ENCODE measurements at regions not wholly inside any gene's neighbourhood (a gene's known extent, or its start where the extent isn't known, plus 50 kb on each side); places are given as distances from the start of the nearest gene placed in this dataset.

DNA sequence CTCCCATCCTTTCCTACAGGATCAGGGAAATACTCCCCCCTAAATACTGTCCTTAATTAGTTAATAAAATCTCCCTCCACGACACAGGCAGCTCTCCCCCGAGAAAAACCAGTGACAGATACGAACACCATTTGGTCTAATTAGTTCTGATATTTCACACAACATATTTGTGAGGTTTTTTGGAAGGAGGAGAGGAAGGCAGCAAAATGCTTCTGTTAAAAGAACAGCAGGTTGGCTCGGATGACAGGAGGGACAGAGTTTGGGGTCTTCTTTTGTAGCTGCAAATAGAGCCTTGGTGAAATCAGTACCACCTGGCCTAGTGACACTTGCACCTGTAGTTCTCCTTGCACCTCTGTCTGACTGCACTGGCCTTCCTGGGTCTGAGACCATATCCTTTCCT, 507.0 kb downstream of the PLXNA4 start (continued):
- no peak for TF ChIP-seq ARID4B (CRISPR knock-in tag; IDR thresholded peaks at IDR 0.05; ENCODE audit: borderline replicate concordance)
- no peak for TF ChIP-seq RORB (CRISPR knock-in tag; IDR thresholded peaks at IDR 0.05)
- TF ChIP-seq MYBL2 (CRISPR knock-in tag; IDR thresholded peaks at IDR 0.05), result no peak
- TF ChIP-seq ZNF423 (CRISPR knock-in tag; IDR thresholded peaks at IDR 0.05), result no peak

DNA sequence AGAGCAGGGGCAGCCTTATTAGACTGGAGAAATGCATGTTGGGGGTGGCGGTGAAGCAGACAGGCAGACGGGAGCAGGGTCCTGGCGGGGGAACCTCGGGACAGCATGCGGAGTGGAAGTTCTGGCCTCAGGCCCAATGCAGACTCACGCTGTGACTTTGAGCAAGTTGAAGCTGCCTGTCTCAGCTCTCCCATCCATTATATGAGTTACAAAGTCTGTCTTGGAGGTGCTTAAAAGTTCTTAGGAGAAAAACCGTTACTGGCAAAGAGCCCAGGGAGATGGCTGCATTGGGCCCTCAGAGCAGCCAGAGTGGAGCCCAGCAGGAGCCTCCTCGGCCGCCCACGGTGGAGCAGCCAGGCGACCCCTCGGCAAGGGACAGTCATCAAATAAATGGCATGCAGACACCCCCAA, 509.5 kb downstream of the PLXNA4 start:
- Mint-ChIP-seq H3K27ac (no peak overlapping the region), H3K4me3 (no peak overlapping the region), H3K9me3 (no peaks in the 10 kb centered on the region), H3K27me3 (ENCODE audit: low read depth) (no peaks in the 10 kb centered on the region), H3K36me3 (no peaks in the 10 kb centered on the region), H3K4me1 (peaks cover 11% of the 10 kb centered on the region; the same call in 1 of the 2 replicates)
- TF ChIP-seq ZMAT4 (CRISPR knock-in tag; IDR thresholded peaks at IDR 0.05), result no peak
- TF ChIP-seq NFYB (CRISPR knock-in tag; conservative IDR thresholded peaks at IDR 0.05; ENCODE audit: low read depth), result no peak
- TF ChIP-seq ETV6 (CRISPR knock-in tag; IDR thresholded peaks at IDR 0.05), result no peak
- no peak for TF ChIP-seq EMX1 (CRISPR knock-in tag; IDR thresholded peaks at IDR 0.05)
- TF ChIP-seq HMGXB4 (CRISPR knock-in tag; IDR thresholded peaks at IDR 0.05), result no peak
- TF ChIP-seq MYBL2 (CRISPR knock-in tag; IDR thresholded peaks at IDR 0.05), result no peak
- TF ChIP-seq ATF1 (CRISPR knock-in tag; IDR thresholded peaks at IDR 0.05), result no peak
- no peak for TF ChIP-seq ZNF219 (CRISPR knock-in tag; IDR thresholded peaks at IDR 0.05; ENCODE audit: borderline replicate concordance)
- TF ChIP-seq ATF6 (CRISPR knock-in tag; IDR thresholded peaks at IDR 0.05), result no peak
- TF ChIP-seq, protein P1, sequence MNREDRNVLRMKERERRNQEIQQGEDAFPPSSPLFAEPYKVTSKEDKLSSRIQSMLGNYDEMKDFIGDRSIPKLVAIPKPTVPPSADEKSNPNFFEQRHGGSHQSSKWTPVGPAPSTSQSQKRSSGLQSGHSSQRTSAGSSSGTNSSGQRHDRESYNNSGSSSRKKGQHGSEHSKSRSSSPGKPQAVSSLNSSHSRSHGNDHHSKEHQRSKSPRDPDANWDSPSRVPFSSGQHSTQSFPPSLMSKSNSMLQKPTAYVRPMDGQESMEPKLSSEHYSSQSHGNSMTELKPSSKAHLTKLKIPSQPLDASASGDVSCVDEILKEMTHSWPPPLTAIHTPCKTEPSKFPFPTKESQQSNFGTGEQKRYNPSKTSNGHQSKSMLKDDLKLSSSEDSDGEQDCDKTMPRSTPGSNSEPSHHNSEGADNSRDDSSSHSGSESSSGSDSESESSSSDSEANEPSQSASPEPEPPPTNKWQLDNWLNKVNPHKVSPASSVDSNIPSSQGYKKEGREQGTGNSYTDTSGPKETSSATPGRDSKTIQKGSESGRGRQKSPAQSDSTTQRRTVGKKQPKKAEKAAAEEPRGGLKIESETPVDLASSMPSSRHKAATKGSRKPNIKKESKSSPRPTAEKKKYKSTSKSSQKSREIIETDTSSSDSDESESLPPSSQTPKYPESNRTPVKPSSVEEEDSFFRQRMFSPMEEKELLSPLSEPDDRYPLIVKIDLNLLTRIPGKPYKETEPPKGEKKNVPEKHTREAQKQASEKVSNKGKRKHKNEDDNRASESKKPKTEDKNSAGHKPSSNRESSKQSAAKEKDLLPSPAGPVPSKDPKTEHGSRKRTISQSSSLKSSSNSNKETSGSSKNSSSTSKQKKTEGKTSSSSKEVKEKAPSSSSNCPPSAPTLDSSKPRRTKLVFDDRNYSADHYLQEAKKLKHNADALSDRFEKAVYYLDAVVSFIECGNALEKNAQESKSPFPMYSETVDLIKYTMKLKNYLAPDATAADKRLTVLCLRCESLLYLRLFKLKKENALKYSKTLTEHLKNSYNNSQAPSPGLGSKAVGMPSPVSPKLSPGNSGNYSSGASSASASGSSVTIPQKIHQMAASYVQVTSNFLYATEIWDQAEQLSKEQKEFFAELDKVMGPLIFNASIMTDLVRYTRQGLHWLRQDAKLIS (CRISPR knock-in tag; IDR thresholded peaks at IDR 0.05; ENCODE audit: borderline replicate concordance), result no peak
- TF ChIP-seq, protein P2, sequence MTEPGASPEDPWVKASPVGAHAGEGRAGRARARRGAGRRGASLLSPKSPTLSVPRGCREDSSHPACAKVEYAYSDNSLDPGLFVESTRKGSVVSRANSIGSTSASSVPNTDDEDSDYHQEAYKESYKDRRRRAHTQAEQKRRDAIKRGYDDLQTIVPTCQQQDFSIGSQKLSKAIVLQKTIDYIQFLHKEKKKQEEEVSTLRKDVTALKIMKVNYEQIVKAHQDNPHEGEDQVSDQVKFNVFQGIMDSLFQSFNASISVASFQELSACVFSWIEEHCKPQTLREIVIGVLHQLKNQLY (CRISPR knock-in tag; IDR thresholded peaks at IDR 0.05), result no peak
- TF ChIP-seq, protein P3, sequence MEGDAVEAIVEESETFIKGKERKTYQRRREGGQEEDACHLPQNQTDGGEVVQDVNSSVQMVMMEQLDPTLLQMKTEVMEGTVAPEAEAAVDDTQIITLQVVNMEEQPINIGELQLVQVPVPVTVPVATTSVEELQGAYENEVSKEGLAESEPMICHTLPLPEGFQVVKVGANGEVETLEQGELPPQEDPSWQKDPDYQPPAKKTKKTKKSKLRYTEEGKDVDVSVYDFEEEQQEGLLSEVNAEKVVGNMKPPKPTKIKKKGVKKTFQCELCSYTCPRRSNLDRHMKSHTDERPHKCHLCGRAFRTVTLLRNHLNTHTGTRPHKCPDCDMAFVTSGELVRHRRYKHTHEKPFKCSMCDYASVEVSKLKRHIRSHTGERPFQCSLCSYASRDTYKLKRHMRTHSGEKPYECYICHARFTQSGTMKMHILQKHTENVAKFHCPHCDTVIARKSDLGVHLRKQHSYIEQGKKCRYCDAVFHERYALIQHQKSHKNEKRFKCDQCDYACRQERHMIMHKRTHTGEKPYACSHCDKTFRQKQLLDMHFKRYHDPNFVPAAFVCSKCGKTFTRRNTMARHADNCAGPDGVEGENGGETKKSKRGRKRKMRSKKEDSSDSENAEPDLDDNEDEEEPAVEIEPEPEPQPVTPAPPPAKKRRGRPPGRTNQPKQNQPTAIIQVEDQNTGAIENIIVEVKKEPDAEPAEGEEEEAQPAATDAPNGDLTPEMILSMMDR (IDR thresholded peaks at IDR 0.05), result no peak
- TF ChIP-seq CREM (CRISPR knock-in tag; IDR thresholded peaks at IDR 0.05), result no peak
- TF ChIP-seq RORB (CRISPR knock-in tag; IDR thresholded peaks at IDR 0.05), result no peak
- TF ChIP-seq ELF4 (CRISPR knock-in tag; IDR thresholded peaks at IDR 0.05; ENCODE audit: low read depth), result no peak
- TF ChIP-seq ESRRA (CRISPR knock-in tag; IDR thresholded peaks at IDR 0.05; ENCODE audit: borderline replicate concordance), result no peak
- DNase-seq (ENCODE audit: low spot score) (no peak), ATAC-seq (no peak; the same call in 1 of the 2 replicates)
- ChIA-PET CTCF (interaction anchor here (1.5 to 2.5 kb wide), 2 partner anchors 17 to 185 kb away, joined by 4 to 8 read pairs; no protein-coding TSS in a partner anchor), POLR2A (no interaction called here)
